ENCODE measurements at regions not wholly inside any gene's neighbourhood (a gene's known extent, or its start where the extent isn't known, plus 50 kb on each side); places are given as distances from the start of the nearest gene placed in this dataset.

DNA sequence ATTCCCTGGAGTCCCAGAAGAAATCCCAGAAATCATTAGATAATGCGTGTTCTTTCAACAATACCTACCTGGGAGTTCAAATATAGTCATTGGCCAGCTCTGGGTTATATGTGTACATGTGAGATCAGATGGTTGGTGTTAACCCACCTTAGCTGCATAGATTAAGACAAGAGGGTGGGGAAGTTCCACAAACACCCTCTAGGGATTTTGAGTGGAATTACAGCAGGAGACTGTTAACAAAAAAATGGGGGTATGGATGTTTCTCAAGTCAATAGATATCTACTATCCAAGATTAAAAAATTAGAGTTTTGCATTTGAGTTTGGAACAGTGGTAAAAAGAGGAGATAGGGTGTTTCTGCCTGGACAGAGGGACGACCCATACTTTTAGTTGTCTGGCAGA lies 282.5 kb upstream of the CNTN3 start:
- TF ChIP-seq, protein P1, sequence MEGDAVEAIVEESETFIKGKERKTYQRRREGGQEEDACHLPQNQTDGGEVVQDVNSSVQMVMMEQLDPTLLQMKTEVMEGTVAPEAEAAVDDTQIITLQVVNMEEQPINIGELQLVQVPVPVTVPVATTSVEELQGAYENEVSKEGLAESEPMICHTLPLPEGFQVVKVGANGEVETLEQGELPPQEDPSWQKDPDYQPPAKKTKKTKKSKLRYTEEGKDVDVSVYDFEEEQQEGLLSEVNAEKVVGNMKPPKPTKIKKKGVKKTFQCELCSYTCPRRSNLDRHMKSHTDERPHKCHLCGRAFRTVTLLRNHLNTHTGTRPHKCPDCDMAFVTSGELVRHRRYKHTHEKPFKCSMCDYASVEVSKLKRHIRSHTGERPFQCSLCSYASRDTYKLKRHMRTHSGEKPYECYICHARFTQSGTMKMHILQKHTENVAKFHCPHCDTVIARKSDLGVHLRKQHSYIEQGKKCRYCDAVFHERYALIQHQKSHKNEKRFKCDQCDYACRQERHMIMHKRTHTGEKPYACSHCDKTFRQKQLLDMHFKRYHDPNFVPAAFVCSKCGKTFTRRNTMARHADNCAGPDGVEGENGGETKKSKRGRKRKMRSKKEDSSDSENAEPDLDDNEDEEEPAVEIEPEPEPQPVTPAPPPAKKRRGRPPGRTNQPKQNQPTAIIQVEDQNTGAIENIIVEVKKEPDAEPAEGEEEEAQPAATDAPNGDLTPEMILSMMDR (IDR thresholded peaks at IDR 0.05; ENCODE audit: low read length, missing control alignments): peak; percentile 21
- DNase-seq (ENCODE audit: low read depth): no peak
- H3K4me3 ChIP-seq (replicated peaks; ENCODE audit: low read depth, low read length): no peak overlapping the region

DNA sequence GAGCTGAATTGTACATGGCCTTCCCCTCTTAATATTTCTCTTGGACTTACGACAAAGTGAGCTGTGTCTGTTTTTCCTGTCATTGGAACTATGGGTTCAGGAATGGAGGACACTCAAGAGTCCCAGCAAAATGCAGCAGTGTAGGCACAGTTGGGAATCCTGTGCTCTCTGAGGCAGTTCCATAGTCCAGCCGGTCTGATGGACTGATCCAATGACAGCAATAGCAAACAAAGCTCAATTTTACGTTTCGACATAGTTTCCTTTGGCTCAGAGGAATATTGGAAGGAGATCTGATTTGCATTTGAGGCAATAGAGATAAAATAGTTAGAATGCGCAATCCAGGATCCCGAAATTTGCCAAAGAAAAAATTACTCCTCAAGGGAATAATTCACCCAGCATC lies 276.9 kb upstream of the CNTN3 start:
- DNase-seq (ENCODE audit: low read depth): no peak
- no peak overlapping the region for H3K4me3 ChIP-seq (replicated peaks; ENCODE audit: low read depth, low read length)
- TF ChIP-seq, protein P1 (IDR thresholded peaks at IDR 0.05; ENCODE audit: low read length, missing control alignments): no peak

DNA sequence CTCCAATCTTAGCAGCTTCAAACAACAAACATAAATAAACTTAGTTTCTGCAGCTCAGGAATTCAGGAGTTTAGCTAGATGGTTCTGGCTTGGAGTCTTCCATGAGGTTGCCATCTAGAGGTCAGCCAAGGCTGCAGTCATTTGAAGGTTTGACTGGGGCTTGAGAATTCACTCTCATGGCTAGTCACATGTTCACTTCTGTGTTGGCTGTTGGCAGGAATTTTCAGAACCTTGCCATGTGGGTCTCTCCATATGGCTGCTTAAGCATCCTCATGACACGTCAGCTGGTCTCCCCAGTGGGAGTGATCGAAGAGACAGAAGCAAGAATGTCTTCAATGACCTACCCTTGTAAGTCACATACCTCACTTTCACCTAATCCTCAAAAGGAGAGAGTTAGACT lies 269.2 kb upstream of the CNTN3 start:
- peak; percentile 21 for DNase-seq (ENCODE audit: low read depth)
- no peak overlapping the region for H3K4me3 ChIP-seq (replicated peaks; ENCODE audit: low read depth, low read length)
- TF ChIP-seq, protein P1 (IDR thresholded peaks at IDR 0.05; ENCODE audit: low read length, missing control alignments): peak; percentile 43

DNA sequence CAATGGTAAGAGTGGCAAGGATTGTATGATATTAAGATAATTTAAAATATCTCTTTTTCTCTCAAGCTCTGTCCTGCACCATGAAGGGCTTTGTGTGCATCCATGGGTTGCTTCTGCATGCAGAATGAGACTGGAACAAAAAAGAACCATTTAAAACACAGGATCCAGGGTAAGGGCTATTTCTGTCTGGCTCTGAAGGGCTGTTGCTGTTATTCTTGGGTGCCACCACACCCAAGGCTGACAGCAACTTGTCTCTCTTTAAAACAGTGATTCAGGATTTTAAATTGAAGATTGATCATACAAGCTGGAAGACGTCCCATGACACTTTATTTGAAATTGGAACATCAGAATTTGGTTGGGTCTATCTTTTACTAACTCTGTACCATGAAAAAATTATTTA lies 268.8 kb upstream of the CNTN3 start:
- DNase-seq (ENCODE audit: low read depth): no peak
- no peak overlapping the region for H3K4me3 ChIP-seq (replicated peaks; ENCODE audit: low read depth, low read length)
- TF ChIP-seq, protein P1 (IDR thresholded peaks at IDR 0.05; ENCODE audit: low read length, missing control alignments): no peak

DNA sequence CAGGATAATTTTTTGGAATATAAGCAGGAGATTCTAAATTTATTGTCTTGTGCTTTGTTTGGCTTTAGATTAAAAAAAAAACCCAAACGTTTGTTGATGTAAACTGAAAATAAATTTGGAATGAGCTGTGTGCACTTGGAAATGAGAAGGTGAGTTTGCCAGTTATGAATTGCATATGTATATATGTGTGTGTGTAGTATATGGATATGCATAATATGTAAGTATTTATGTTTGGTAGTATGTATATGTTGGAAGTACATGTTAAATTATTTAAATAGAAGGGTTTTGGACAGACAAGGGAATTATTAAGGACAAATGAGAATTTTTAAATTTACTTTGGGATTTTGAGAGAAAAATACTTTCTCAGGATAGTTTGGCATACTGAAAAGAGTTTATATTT lies 265.8 kb upstream of the CNTN3 start:
- no peak for DNase-seq (ENCODE audit: low read depth)
- TF ChIP-seq, protein P1 (IDR thresholded peaks at IDR 0.05; ENCODE audit: low read length, missing control alignments): no peak
- H3K4me3 ChIP-seq (replicated peaks; ENCODE audit: low read depth, low read length): no peak overlapping the region

DNA sequence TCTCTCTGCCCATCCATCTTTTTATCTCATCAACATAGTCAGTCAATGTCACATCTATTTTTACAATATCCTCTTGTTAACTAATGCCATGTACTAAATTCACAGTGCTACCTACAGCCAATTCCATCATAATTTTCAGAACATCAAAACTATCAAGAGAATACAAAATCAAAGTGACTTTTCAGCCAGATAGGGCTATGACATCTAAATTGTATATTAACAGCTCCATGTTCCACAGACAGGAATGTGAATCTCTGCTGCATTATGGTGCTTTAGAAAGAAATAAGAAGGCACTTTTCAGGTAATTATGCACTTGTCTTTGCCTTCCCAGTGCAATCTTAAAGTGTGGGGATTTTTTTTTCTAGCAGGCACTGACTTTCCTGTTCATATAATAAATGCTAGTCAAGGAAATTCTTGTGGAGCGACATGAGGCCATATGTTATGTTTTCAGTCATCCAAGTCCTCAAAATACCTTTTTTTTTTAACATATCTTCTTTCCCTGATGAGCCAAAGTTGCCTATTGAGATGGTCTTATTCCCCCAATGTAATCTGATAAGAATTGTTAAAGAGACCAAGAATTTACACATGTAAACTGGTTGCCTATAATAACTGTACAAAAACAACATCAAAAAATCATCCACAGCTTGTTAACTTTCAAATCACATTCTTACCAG lies 252.0 kb upstream of the CNTN3 start:
- DNase-seq (ENCODE audit: low read depth): no peak
- no peak overlapping the region for H3K4me3 ChIP-seq (replicated peaks; ENCODE audit: low read depth, low read length)
- TF ChIP-seq, protein P1 (IDR thresholded peaks at IDR 0.05; ENCODE audit: low read length, missing control alignments): no peak

DNA sequence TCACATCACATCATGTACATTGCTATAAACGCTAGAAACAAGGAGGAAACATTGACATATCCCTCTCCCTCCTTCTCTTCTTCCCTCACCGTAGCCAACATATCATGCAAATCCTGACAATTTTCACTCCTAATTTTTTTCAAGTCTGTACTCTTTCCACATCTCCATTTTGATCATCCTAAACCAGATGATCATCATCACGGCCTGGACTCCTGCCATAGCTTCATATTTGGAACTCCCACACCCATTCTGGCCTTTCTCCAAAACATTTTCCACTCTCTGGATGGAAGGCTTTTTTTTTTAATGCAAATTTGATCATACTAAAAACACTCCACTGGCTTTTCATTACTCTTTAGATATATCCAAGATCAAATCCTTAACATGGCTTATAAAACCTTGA lies 248.0 kb upstream of the CNTN3 start:
- DNase-seq (ENCODE audit: low read depth): peak; percentile 0
- H3K4me3 ChIP-seq (replicated peaks; ENCODE audit: low read depth, low read length): no peak overlapping the region
- TF ChIP-seq, protein P1 (IDR thresholded peaks at IDR 0.05; ENCODE audit: low read length, missing control alignments): no peak
